NCI-H774 (cell line): ENCODE measurements at regions not wholly inside any gene's neighbourhood (a gene's known extent, or its start where the extent isn't known, plus 50 kb on each side); places are given as distances from the start of the nearest gene placed in this dataset.
"Not testable (repeated sequence)": the region's sequence is repeated elsewhere in the genome, so short reads cannot be mapped to it uniquely, and the experiment has no call there.

Experiments
- DNase-seq: peaks from one replicate; lab custom pipeline; 2025; lab: John Stamatoyannopoulos, UW

DNA sequence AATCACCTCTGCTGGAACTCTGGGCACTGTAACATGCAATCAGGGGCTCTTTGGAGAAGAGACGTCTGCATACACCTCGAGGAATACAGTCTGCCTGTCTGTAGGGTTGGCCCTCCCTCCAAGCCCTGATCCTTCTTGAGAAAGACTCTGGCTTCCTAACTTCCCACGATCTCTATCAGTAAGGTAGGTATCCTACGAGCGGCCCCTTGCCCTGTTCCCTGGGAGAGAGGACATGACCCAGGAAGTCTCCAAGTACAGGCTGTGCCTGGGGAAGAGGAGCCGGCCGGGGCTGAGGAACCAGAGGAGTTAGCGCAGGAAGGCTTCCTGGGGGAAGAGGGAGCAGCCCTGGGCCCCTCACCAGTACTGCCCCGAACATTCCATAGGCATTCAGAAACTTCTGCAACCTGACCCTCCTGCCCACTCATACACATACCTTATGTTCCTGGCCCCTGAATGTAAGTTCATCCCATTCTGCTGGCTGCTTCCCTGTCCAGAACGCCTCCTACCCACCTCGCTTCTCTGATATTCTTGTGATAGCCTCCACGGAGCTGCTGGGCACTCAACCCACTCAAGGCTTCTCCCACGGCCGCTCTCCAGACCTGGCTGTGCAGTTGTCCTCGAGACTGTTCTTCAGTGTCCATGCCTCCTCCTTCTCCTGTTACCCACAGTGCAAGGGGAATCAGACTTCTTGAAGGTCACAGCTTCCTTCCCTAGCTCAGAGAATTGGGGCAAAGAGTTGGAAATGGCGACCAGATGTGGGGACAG lies 116.1 kb downstream of the CYP26B1 start:
- DNase-seq, result no peak

DNA sequence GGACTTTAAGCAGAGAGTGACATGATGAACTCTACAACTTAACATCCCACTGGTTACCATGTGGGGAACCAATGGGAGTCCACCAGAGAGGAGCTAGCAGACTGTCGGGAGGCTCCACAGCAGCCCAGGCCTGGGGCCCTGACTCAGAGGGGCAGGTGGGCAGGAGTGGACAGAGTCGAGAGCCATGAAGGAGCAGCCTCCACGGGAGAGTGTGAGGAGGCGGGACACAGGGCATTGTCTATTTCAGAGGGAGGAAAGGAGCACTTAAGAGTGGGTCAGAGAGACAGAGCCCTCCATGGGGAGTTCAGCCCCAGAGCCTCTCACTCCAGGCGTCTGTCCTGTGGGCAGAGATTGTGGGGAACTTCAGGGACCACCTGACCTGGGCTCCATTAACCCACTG lies 118.7 kb downstream of the CYP26B1 start:
- DNase-seq, result no peak

DNA sequence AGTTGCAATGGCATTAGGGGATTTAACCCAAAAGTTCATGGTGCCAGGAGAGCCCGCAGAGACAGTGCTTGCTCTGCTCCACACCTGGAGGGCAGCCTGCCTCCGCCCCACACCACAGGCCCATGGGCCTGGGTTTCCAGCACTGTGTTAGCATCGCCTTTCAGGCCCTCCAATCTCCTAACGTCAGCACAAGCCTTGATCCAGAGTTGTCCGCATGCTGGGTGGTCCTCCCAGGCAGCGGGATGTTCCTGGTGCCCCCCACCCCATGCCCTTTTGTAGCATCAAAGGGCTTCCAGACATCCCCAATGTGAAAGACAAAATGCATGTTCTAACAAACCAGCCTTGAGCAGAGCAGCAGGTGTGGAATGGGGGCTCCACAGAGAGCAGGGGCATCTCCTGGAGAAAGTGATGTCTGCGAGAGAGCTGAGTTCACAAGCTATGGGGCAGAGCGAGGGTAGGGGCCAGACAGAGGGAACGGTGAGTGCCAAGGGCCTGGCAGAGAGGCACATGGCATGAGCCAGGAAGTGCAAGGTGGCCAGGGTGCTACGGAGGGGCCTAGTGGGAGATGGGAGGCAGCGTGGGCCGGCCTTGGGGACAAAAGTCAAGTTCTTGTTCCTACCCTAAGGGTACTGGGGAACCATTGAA lies 119.2 kb downstream of the CYP26B1 start:
- DNase-seq, result no peak

- DNase-seq, result no peak
Measured at GRCh38 chr2:72027426-72028161, 120.1 kb downstream of the CYP26B1 start.

GRCh38 chr2:72026819-72027425 lies 120.7 kb downstream of the CYP26B1 start:
- no peak for DNase-seq

DNA sequence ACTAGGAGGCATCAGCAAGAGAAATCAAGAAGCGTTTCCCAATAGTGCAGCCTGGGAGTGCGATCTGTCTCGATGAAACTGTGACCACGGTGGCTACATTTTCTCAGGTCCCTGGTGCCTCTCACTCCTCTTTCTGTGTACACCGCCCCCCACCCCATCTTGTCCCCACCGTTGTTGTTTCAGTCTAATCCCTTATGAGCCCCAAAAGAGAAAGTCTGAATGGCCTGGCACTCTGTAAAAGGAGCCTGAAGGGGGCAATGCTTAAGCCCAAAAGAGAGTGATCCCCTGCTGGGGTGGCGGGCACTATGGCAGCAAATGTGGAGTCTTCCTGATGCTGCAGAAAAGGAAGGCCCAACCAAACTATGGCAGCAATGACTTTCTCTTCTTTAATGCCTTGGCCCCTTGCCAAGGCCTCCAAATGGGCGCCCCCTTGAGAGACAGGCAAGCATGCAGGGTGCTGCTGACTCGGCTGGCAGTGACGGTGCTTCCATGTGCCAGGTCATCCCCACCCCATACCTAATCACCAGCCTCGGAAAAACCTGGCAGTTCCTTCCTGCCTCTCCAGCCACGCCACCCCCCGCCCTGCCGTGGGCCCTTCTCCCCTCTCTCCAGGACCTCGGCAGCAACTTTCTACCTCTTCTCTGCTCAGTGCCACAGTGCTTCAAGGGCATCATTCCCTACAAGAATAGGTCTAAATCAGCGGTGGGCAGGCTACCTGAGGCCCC lies 123.0 kb downstream of the CYP26B1 start:
- no peak for DNase-seq

DNA sequence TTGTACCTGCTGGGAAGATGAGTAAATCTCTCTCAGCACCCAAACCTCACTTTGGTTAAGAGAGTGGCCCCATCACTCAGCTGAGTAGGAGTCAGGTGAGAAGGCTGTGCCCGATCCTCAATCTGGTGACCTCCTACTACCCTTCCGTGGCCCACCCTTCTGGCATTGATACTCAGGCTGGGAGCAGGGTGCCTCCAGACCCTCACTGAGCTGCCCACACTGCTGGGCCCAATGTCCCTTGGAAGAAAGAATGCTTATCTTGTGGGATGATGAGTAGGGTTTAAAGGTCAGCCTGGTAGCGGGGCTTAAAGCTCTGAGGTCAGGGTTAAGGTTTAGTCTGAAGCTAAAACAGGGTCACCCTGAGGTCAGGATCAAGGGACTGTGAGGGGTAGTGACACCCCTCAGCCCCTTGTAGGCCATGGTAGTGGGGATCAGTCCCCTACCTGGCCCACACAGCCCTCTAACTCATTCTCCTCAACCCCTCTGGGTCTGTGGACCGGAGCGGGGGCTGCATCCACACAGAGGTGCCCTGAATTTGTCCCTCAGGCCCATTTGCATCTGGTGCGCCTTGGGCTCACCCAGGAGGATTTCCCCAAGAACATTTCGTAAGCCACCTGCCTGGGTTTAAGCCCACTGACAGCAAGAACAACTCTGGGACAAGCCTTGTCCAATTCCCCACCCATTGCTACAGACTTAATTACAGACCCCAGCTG lies 123.8 kb downstream of the CYP26B1 start:
- no peak for DNase-seq

- DNase-seq, result not testable (repeated sequence)
Measured at GRCh38 chr2:72021371-72021770, 126.3 kb downstream of the CYP26B1 start.

DNA sequence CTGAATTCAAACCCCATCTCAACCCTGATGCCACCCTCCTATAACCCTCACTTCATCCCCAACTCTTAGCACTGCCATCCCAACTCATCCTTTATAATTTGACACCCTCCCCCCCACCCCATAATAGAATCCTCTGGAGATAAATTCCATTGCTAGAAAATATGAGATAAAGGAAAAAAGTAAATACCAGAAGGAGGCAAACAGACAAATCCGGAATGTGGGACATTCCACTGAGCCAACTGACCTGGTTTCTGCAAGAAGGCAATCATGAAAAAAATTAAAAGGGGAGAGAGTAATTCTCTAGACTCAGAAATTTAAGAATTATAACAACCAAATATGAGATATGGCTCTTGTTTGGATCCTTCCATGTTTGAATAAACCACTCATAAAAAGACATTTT lies 132.4 kb downstream of the CYP26B1 start:
- no peak for DNase-seq

GRCh38 chr2:72014831-72015230 lies 132.8 kb downstream of the CYP26B1 start:
- no peak for DNase-seq

DNA sequence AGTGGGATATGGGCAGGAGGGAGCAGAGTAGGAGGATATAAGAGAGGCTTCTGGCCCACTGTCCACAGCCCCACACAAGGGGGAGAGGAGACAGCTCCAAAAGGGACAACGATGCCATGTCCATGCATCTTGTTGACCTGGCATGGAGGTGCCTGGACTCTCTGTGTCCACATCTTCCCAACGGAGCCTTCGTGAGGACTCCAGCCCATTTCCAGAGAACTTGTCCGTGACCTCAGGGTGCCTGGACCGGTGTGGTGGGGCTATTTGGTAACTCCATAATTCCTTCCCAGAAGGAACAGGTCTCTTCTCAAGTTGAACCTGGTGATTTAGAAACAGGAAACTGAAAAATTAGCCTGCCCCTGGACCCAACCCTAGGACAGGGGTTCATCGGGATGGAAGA lies 133.9 kb downstream of the CYP26B1 start:
- no peak for DNase-seq

GRCh38 chr2:72012886-72013574 lies 134.6 kb downstream of the CYP26B1 start:
- DNase-seq, result no peak

GRCh38 chr2:72011791-72012190 lies 135.9 kb downstream of the CYP26B1 start:
- DNase-seq, result no peak

- no peak for DNase-seq
Measured at GRCh38 chr2:72011370-72011689, 136.3 kb downstream of the CYP26B1 start.

GRCh38 chr2:72010647-72011369 lies 136.9 kb downstream of the CYP26B1 start:
- no peak for DNase-seq

DNA sequence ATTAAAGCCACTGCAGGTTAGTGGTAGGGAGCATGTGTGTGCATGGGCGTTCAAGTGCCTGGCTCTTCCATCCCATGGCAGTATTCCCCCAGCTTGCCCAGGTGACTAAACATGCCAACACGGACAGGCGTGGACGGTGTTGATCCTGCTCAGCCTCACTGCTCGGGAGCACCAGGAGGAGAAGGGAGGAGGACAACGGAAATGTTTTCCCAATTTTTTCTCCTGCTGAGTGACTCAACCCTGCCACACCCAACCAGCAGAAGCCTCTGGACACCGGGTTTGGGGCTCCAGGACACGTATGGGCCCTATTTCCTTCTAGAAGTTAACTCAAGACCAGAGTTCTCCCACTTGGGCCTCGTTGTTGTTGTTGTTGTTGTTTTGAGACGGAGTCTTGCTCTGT lies 139.1 kb downstream of the CYP26B1 start:
- no peak for DNase-seq

DNA sequence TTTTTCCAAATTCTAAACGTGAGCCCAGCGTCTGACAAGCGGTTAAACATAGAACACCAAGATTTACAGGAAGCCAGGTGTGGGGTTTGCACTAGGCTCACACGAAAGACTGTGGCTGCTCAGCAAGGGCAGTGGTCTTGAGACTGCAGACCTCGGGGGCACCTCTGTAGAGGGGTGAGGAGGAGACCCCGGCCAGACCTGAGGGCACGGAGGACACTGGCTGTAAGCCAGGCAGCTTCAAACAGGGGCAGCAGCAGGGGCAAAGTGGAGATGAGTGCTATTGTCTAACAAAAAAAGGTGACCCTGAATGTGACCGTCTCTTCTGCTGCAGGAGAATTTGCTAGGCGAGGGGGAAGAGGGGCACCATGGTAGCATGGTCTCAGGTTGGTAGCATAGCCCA lies 140.3 kb downstream of the CYP26B1 start:
- no peak for DNase-seq

- no peak for DNase-seq
Measured at GRCh38 chr2:72006188-72006736, 141.4 kb downstream of the CYP26B1 start.

DNA sequence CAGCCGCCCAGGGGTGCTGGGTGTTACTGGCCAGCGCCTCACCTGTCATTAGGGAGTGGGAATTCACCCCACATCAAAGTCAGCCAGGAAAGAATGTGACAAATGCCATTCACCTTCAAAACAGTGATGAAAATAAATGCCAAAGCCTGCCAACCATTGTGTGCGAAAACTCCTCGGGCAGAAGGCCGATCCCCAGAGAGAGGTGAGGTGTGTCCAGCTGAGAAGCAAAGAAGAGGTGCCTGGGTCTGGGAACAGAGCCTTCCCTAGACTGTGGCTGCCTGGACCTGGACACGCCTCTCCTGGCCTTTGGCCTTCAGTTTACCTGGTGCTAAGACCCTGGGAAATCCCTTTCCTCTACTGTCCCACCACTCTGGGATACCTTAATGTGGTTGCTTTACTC lies 142.7 kb downstream of the CYP26B1 start:
- DNase-seq, result no peak
